ENCODE measurements at regions not wholly inside any gene's neighbourhood (a gene's known extent, or its start where the extent isn't known, plus 50 kb on each side); places are given as distances from the start of the nearest gene placed in this dataset.
"Not testable (repeated sequence)": the region's sequence is repeated elsewhere in the genome, so short reads cannot be mapped to it uniquely, and the experiment has no call there.

DNA sequence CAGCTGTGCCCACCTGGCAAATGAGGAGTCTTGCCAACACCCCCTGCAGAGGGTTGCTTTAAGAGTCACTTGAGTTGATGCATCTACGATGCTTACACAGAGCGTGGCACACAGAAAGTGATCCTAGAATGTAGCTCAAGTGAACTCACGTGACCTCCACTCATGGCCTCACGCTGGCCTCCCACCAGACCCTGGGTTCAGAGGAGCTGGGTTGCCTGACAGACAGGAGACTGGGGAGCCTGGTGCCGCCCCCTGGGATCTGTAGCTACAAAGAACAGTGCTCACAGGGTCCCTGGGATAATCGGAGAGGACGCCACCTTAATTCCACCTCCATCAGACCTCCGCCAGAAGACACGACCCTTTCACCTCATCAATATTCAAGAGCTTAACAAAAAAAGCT, 81.4 kb upstream of the CASZ1 start:
- H3K36me3 Mint-ChIP-seq: no peaks in the 10 kb centered on the region
- H3K9me3 Mint-ChIP-seq: no peaks in the 10 kb centered on the region
- no peak overlapping the region for H3K27ac Mint-ChIP-seq
- DNase-seq: no peak
- no peaks in the 10 kb centered on the region for H3K4me1 Mint-ChIP-seq
- H3K4me3 Mint-ChIP-seq: no peak overlapping the region
- peaks cover 3 to 5% (median 4%) of the 10 kb centered on the region in 3 donors for H3K27me3 Mint-ChIP-seq (ENCODE audit: low read depth in 3 of 3)

DNA sequence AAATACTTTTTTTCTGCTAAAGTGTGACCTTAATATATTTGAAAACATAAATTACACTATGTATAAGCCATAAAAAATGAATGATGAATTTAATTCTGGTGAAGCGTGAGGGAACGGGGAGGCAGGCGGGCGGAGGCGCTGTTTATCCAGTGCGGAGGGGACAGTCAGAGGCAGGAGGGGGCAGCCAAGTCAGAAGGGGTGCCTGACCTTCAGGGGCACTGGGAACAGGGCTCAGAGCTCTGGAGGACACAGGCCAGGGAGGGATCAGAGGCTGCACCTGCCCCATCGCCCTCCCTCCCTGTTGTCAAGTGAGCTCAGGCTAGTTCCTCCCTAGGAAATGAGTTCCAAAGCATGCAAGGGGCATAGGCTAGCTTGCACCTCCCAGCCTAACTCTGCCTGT, 82.0 kb upstream of the CASZ1 start:
- Mint-ChIP-seq H3K4me1 (no peaks in the 10 kb centered on the region), H3K9me3 (no peaks in the 10 kb centered on the region), H3K27me3 (ENCODE audit: low read depth in 3 of 3) (peaks cover 0 to 5% (median 4%) of the 10 kb centered on the region in 3 donors), H3K36me3 (no peaks in the 10 kb centered on the region), H3K27ac (no peak overlapping the region), H3K4me3 (no peak overlapping the region)
- no peak for DNase-seq

DNA sequence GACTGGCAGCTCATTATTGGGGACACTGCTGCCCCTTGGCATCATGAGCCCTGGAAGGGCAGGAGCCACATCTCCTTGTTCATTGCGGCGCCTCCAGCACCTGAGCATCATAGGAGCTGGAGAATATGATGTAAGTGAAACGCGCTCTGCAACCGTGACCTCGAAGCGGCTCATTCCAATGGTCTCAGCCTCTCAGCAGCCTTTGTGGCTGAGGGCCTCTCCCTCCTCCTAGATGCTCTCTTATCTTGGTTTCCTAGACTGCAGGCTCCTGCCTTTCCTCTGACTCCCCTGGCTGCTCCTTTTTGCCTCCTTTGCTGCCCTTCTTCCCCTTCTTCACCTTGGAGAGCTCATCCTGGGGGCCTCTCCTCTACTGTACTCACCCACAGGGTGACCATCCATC, 83.6 kb upstream of the CASZ1 start:
- Mint-ChIP-seq H3K36me3 (no peaks in the 10 kb centered on the region), H3K9me3 (no peaks in the 10 kb centered on the region), H3K4me3 (no peak overlapping the region), H3K27ac (no peak overlapping the region), H3K27me3 (ENCODE audit: low read depth in 3 of 3) (peaks cover 0 to 5% (median 4%) of the 10 kb centered on the region in 3 donors), H3K4me1 (no peaks in the 10 kb centered on the region)
- no peak for DNase-seq

- Mint-ChIP-seq H3K4me1 (no peaks in the 10 kb centered on the region), H3K4me3 (no peak overlapping the region), H3K27ac (no peak overlapping the region), H3K27me3 (ENCODE audit: low read depth in 3 of 3) (peaks cover 2 to 5% (median 4%) of the 10 kb centered on the region in 3 donors), H3K36me3 (no peaks in the 10 kb centered on the region), H3K9me3 (no peaks in the 10 kb centered on the region)
- DNase-seq: no peak
Measured at GRCh38 chr1:10881046-10881445, 84.6 kb upstream of the CASZ1 start.

DNA sequence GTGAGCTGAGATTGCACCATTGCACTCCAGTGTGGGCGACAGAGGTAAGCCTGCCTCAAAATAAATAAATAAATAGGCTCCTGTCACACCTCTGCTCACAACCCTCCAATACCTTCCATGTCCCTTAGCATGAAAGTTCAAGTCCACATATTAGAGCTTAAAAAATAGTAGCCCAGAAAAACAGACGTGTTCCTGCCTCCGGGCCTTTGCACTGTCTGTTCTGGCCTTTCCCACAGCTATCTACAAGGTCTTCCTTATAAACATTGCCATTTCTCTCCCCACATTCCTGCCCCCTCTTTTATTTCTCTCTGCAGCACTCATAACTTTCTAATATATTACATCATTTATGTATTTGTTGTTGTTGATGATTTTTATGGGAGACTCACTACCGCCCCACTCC, 85.6 kb upstream of the CASZ1 start:
- Mint-ChIP-seq H3K36me3 (no peaks in the 10 kb centered on the region), H3K4me1 (no peaks in the 10 kb centered on the region), H3K4me3 (no peak overlapping the region), H3K27ac (no peak overlapping the region), H3K9me3 (no peaks in the 10 kb centered on the region), H3K27me3 (ENCODE audit: low read depth in 3 of 3) (peaks cover 3 to 6% (median 5%) of the 10 kb centered on the region in 3 donors)
- no peak for DNase-seq

GRCh38 chr1:10887032-10887431, 90.6 kb upstream of the CASZ1 start:
- H3K4me3 Mint-ChIP-seq, H3K9me3 Mint-ChIP-seq: not testable (repeated sequence)

GRCh38 chr1:10888291-10888690, 91.8 kb upstream of the CASZ1 start:
- Mint-ChIP-seq H3K9me3 (no peaks in the 10 kb centered on the region), H3K4me3 (no peak overlapping the region), H3K27me3 (ENCODE audit: low read depth in 3 of 3) (peaks cover 12 to 22% (median 21%) of the 10 kb centered on the region in 3 donors), H3K4me1 (peaks cover 0 to 2% of the 10 kb centered on the region in 2 donors), H3K27ac (no peak overlapping the region), H3K36me3 (no peaks in the 10 kb centered on the region)
- no peak for DNase-seq

More at GRCh38 chr1:10887032-10887431, 90.6 kb upstream of the CASZ1 start:
- not testable (repeated sequence) for H3K27ac Mint-ChIP-seq, H3K36me3 Mint-ChIP-seq, H3K4me1 Mint-ChIP-seq, DNase-seq
- peaks cover 12 to 21% (median 20%) of the 10 kb centered on the region in 3 donors for H3K27me3 Mint-ChIP-seq (ENCODE audit: low read depth in 3 of 3)

DNA sequence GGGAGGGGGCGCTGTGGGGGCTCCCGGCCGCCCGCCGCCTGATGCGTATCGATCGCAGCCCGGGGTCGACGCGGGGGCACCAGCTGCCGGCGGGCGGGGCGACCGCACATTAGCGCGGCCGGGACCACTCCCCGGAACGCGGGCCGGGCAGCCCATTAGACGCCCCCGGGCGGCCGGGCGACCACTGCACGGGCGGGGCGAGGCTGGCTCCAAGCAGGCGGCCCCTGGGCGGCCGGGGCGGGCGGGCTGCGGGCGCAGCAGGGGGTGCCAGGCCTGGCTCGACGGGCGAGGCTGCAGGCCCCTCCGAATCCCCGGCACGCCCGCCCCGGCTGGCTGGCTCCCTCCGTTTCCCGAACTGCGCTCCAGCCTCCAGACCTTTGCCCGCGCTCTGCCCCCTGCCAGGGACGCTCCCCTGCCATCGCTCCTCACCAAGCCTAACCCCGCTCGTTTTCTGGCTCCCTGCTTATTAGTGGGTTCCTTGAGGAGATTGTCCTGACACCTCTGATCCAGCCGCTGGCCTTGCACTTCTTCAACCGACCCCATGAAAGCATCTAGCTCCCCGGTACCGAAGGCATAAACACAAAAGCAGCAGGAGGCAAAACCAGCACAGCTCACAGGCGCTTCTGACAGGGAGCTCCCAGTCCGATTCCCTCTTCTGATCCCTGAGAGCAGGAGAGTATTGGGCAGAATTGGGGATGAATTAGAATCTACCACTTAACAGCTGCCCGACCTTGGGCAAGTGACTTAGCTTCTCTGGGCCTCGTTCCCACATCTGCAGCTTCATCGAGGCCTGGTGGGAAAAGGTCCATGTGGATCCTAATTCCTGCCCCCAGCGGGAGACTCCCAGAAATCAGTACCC, 92.6 kb upstream of the CASZ1 start:
- Mint-ChIP-seq H3K27ac (no peak overlapping the region), H3K9me3 (no peaks in the 10 kb centered on the region), H3K36me3 (no peaks in the 10 kb centered on the region), H3K4me3 (peak overlapping the region in 2 of 5 donors; percentile 1 to 47), H3K4me1 (peaks cover 0 to 2% of the 10 kb centered on the region in 2 donors), H3K27me3 (ENCODE audit: low read depth in 3 of 3) (peaks cover 12 to 23% (median 21%) of the 10 kb centered on the region in 3 donors)
- DNase-seq: no peak

- DNase-seq: no peak
- Mint-ChIP-seq H3K27ac (no peak overlapping the region), H3K4me3 (peak overlapping the region in 2 of 5 donors; percentile 7 to 43), H3K9me3 (no peaks in the 10 kb centered on the region), H3K27me3 (ENCODE audit: low read depth in 3 of 3) (peaks cover 12 to 23% (median 21%) of the 10 kb centered on the region in 3 donors), H3K36me3 (no peaks in the 10 kb centered on the region), H3K4me1 (peaks cover 0 to 2% of the 10 kb centered on the region in 2 donors)
Measured at GRCh38 chr1:10889650-10890353, 93.4 kb upstream of the CASZ1 start.

GRCh38 chr1:10890491-10891071, 94.1 kb upstream of the CASZ1 start:
- Mint-ChIP-seq H3K4me1 (peaks cover 0 to 2% of the 10 kb centered on the region in 2 donors), H3K4me3 (no peak overlapping the region), H3K36me3 (no peaks in the 10 kb centered on the region), H3K27ac (no peak overlapping the region), H3K9me3 (no peaks in the 10 kb centered on the region), H3K27me3 (ENCODE audit: low read depth in 3 of 3) (peaks cover 12 to 23% (median 21%) of the 10 kb centered on the region in 3 donors)
- no peak for DNase-seq

DNA sequence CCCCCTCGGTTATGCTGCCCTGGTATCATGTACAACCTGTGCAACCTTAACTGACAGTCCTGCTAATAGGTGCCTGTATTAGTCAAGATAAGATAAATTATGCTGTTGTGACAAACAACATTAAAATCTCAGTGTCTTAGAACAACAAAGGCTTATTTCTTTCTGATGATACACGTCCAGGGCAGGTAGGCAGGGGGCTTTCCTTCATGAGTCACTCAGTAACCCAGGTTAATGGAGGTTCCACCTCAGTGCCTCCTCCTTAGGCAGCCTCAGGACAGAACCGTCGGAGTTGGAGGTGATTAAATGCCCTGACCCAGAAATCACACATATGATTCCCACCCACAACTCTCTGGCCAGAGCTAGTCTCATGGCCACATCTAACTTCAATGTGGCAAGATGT, 94.6 kb upstream of the CASZ1 start:
- Mint-ChIP-seq H3K27ac (no peak overlapping the region), H3K36me3 (no peaks in the 10 kb centered on the region), H3K4me1 (peaks cover 0 to 2% of the 10 kb centered on the region in 2 donors), H3K4me3 (no peak overlapping the region), H3K27me3 (ENCODE audit: low read depth in 3 of 3) (peaks cover 12 to 23% (median 18%) of the 10 kb centered on the region in 3 donors), H3K9me3 (no peaks in the 10 kb centered on the region)
- DNase-seq: no peak

GRCh38 chr1:10892138-10893065, 96.0 kb upstream of the CASZ1 start:
- DNase-seq: no peak
- no peaks in the 10 kb centered on the region for H3K9me3 Mint-ChIP-seq
- H3K27me3 Mint-ChIP-seq (ENCODE audit: low read depth in 3 of 3): peaks cover 9 to 23% (median 11%) of the 10 kb centered on the region in 3 donors
- H3K36me3 Mint-ChIP-seq: no peaks in the 10 kb centered on the region
- H3K4me3 Mint-ChIP-seq: no peak overlapping the region
- H3K27ac Mint-ChIP-seq: no peak overlapping the region
- peaks cover 0 to 2% of the 10 kb centered on the region in 2 donors for H3K4me1 Mint-ChIP-seq

- Mint-ChIP-seq H3K27me3 (ENCODE audit: low read depth in 3 of 3) (peaks cover 6 to 8% (median 8%) of the 10 kb centered on the region in 3 donors), H3K4me1 (no peaks in the 10 kb centered on the region), H3K9me3 (no peaks in the 10 kb centered on the region), H3K4me3 (no peak overlapping the region), H3K27ac (peak overlapping the region in 1 of 6 donors; percentile 53), H3K36me3 (no peaks in the 10 kb centered on the region)
- no peak for DNase-seq
Measured at GRCh38 chr1:10895621-10896020, 99.2 kb upstream of the CASZ1 start.
